Endothelial cell of hepatic sinusoid (primary cell): ENCODE measurements at regions not wholly inside any gene's neighbourhood (a gene's known extent, or its start where the extent isn't known, plus 50 kb on each side); places are given as distances from the start of the nearest gene placed in this dataset.

Source experiments
- in situ Hi-C: cut with HindIII; loops from 2 replicates; pipeline ENCODE4 v1.10.0; 2017; ENCODE audit warnings: low sequenced_read_pairs

DNA sequence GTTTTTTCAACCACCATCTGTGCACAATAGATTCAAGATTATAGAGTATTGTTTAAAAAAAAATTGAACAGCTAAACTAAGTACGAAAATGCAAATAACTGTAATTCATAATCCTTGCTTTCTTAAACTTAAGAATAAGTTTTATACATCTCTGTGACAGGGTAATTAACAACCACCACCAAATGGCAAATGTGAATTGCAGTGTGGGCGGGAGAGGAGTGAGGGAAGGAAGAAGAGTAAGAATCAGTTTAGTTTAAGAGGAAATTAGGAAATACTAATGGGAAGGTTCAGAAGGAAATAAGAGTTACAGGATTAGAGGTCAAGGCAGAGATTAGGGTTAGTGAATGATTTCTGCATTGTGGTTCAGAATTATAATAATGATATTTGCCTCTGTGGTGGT lies 430.9 kb downstream of the SPRY1 start:
- in situ Hi-C loops = loop anchor here (5.0 kb wide), 1 partner anchor 50 kb away; no protein-coding TSS in a partner anchor

GRCh38 chr4:123830930-123831329 lies 434.3 kb downstream of the SPRY1 start:
- in situ Hi-C loops = no loop called here

DNA sequence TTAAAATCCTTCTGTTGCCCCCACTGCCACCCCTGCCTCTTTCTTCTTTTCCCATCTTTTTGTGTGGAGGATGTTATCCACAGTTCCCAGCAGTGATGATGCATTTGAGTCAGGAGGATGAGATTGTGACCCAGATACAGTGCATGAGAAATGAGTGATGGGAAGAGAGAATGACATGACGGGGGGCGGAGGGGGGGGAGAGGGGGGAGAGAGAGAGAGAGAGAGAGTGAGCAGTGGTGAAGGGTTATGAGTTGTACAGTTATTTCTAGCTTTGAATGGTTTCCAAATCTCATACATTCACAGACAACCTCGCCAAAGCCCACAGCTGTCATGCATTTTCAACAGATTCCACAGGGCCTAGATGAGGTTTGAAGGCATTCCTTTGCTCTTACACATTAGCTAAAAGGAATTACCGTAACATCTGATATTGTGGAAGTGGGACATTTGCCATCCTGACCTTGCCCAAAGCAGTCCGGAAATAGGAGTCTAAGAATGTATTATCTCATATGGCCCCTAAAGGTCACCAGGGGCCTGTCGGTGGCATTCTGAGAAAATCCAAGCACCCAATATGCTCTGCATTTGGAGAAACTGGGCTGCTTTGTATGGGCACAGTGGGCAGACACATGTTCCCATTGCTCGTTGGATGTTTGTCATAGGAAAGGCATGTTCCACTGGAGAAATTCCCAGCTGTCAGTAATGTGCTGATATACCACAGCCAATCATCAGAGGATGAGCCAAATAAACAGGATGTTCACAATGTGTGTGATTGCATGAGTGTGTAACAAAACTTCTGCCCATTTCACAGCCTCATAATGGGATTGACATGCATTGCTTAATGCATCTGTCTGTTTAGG lies 435.8 kb downstream of the SPRY1 start:
- in situ Hi-C loops = no loop called here

GRCh38 chr4:123833171-123833643 lies 436.6 kb downstream of the SPRY1 start:
- in situ Hi-C loops = no loop called here

DNA sequence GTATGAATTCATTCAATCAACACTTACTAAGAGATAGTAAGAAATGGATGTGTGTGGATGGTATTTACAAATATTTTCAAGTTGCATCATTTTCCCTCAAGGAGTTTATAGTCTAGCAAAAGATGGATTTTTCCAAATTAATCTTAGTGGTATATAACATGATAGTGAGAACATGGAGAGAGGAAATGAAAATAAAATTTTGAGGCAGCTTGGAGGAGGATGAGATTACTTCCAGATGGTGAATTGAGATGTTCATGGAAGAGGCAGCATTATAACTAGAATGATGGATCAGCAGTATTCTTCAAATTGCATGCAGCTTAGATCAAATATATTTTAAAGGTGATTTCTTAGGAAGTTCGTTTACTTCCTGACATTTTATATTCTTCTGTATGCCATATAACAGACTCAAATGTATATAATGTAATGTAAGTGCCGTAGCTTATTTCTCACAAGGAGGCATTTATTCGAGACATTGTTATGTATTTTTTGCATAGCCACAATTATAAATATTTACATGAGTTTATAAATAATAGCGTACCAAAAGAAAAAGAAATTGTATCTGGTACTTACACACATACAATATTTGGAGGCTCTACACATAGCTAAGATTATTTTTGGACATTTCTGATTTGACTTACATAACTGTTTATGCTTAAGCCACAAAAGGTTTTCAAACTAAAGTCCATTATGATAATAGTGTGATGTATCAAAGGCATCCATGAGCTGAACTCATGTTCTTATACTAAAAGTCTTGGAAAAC lies 439.4 kb downstream of the SPRY1 start:
- in situ Hi-C loops = no loop called here

GRCh38 chr4:123836851-123837595 lies 440.4 kb downstream of the SPRY1 start:
- in situ Hi-C loops = no loop called here

- in situ Hi-C loops = no loop called here
Observed at GRCh38 chr4:123838474-123838873, 441.9 kb downstream of the SPRY1 start.

DNA sequence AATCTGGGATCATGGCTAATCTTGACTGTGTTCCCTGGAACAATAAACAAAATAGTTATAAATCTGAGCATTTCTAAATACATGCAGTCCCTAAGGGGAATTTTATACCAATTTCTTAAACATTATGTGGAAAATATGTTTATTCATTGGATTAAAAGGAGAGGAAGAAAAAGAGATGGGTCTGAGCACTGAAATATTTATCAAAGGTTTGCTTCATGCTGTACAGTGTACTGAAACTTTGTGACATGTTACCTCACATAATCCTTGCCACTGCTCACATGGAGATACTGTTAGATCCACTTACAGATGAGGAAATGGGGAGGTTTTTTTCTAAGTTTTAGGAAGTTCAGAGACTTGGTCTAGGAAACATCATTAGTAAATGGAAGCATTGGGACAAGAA lies 443.6 kb downstream of the SPRY1 start:
- in situ Hi-C loops = no loop called here

GRCh38 chr4:123841447-123842121 lies 445.0 kb downstream of the SPRY1 start:
- in situ Hi-C loops = no loop called here

- in situ Hi-C loops = no loop called here
Observed at GRCh38 chr4:123843137-123843536, 446.5 kb downstream of the SPRY1 start.

- in situ Hi-C loops = no loop called here
Observed at GRCh38 chr4:123844374-123844773, 447.8 kb downstream of the SPRY1 start.

- in situ Hi-C loops = no loop called here
Observed at GRCh38 chr4:123846092-123846491, 449.5 kb downstream of the SPRY1 start.

GRCh38 chr4:123846561-123846960 lies 450.0 kb downstream of the SPRY1 start:
- in situ Hi-C loops = no loop called here

- in situ Hi-C loops = no loop called here
Observed at GRCh38 chr4:123848606-123849005, 452.0 kb downstream of the SPRY1 start.

DNA sequence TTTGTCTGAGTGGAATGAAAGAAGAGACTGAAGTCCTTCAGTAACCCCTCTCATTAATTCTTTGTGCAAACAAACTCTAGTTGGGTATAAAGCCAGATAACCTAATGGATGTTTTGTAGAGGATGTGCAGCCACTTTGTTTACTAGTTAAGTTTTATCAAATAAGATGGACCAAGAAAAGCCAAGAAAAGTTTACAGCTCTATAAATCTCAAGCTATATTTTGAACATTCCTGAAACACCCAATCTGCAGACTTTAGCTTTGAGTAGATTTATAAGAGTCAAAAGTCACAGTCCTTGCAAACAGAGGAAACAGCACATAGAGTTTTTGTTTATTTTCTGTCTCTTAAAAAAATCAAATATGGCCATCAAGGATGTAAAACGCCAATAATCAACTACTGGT lies 452.9 kb downstream of the SPRY1 start:
- in situ Hi-C loops = no loop called here

- in situ Hi-C loops = no loop called here
Observed at GRCh38 chr4:123851521-123851920, 454.9 kb downstream of the SPRY1 start.

- in situ Hi-C loops = no loop called here
Observed at GRCh38 chr4:123853651-123854050, 457.1 kb downstream of the SPRY1 start.

GRCh38 chr4:123856689-123857545 lies 460.3 kb downstream of the SPRY1 start:
- in situ Hi-C loops = loop anchor here (5.0 kb wide), 1 partner anchor 50 kb away; no protein-coding TSS in a partner anchor

DNA sequence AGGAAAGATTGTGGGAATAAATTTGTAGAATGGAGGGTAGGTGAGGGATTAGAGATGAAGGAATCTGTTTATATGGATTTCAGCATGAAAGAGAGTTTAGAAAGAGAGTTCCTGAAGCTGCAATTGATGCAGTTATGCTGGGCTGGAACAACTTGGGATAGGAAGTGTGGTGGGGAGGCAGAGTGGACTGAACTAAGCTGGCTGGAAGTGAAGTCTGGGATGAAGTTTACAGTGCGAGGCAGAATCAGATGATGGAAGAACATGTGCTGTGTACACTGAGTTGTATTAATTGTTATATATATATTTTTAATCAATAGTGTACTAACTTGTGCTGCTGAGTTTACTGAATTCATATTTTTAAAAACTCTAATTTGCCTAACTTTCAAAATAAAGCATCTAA lies 461.9 kb downstream of the SPRY1 start:
- in situ Hi-C loops = loop anchor here (5.0 kb wide), 1 partner anchor 49 kb away; no protein-coding TSS in a partner anchor
